WTC11 (cell line): ENCODE measurements at regions not wholly inside any gene's neighbourhood (a gene's known extent, or its start where the extent isn't known, plus 50 kb on each side); places are given as distances from the start of the nearest gene placed in this dataset.

ENCODE experiments used
- CREB1 ChIP-seq: sonication (generic); formaldehyde crosslinking; IDR thresholded peaks from 2 replicates; pipeline ENCODE4 v1.8.0; 2023; ENCODE audit warnings: mild to moderate bottlenecking, missing genetic modification reagents
- E2F1 ChIP-seq: sonication (generic); formaldehyde crosslinking; IDR thresholded peaks from 2 replicates; pipeline ENCODE4 v1.8.0; 2022; ENCODE audit warnings: mild to moderate bottlenecking, missing genetic modification reagents
- E2F5 ChIP-seq: sonication (generic); formaldehyde crosslinking; IDR thresholded peaks from 2 replicates; pipeline ENCODE4 v1.8.1; 2022; ENCODE audit warnings: mild to moderate bottlenecking, moderate library complexity, missing genetic modification reagents
- EMX1 ChIP-seq: fragments of 250-450 bp; sonication (Bioruptor Pico); IDR thresholded peaks from 2 replicates; pipeline ENCODE4 v1.8.0; 2021; ENCODE audit warnings: mild to moderate bottlenecking
- ESRRA ChIP-seq: sonication (generic); formaldehyde crosslinking; IDR thresholded peaks from 2 replicates; pipeline ENCODE4 v1.8.1; 2022; ENCODE audit warnings: mild to moderate bottlenecking, missing genetic modification reagents, borderline replicate concordance
- FOXP4 ChIP-seq: sonication (generic); formaldehyde crosslinking; IDR thresholded peaks from 2 replicates; pipeline ENCODE4 v1.8.0; 2022; ENCODE audit warnings: mild to moderate bottlenecking, missing genetic modification reagents
- JUN ChIP-seq: sonication (generic); formaldehyde crosslinking; IDR thresholded peaks from 2 replicates; pipeline ENCODE4 v1.8.0; 2023; ENCODE audit warnings: mild to moderate bottlenecking, missing genetic modification reagents
- MAX ChIP-seq: sonication (generic); formaldehyde crosslinking; IDR thresholded peaks from 2 replicates; pipeline ENCODE4 v1.8.0; 2022; ENCODE audit warnings: mild to moderate bottlenecking, missing genetic modification reagents
- USF2 ChIP-seq: sonication (generic); formaldehyde crosslinking; IDR thresholded peaks from 2 replicates; pipeline ENCODE4 v1.8.1; 2023; ENCODE audit warnings: mild to moderate bottlenecking, missing genetic modification reagents, moderate library complexity
- ZNF423 ChIP-seq: fragments of 250-450 bp; sonication (Bioruptor Pico); IDR thresholded peaks from 2 replicates; pipeline ENCODE4 v2.1.2; 2022; ENCODE audit warnings: mild to moderate bottlenecking, moderate library complexity
- TF ChIP-seq, protein P1 (sequence below): fragments of 200-600 bp; IDR thresholded peaks from 2 replicates; pipeline ENCODE4 v1.8.0; 2022; ENCODE audit warnings: antibody characterized with exemption
- TF ChIP-seq, protein P2 (sequence below): sonication (generic); formaldehyde crosslinking; IDR thresholded peaks from 2 replicates; pipeline ENCODE4 v1.8.1; 2023; ENCODE audit warnings: mild to moderate bottlenecking, missing genetic modification reagents

- TF ChIP-seq, protein P1, sequence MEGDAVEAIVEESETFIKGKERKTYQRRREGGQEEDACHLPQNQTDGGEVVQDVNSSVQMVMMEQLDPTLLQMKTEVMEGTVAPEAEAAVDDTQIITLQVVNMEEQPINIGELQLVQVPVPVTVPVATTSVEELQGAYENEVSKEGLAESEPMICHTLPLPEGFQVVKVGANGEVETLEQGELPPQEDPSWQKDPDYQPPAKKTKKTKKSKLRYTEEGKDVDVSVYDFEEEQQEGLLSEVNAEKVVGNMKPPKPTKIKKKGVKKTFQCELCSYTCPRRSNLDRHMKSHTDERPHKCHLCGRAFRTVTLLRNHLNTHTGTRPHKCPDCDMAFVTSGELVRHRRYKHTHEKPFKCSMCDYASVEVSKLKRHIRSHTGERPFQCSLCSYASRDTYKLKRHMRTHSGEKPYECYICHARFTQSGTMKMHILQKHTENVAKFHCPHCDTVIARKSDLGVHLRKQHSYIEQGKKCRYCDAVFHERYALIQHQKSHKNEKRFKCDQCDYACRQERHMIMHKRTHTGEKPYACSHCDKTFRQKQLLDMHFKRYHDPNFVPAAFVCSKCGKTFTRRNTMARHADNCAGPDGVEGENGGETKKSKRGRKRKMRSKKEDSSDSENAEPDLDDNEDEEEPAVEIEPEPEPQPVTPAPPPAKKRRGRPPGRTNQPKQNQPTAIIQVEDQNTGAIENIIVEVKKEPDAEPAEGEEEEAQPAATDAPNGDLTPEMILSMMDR: no peak
- no peak for TF ChIP-seq ZNF423 (CRISPR knock-in tag)
- TF ChIP-seq USF2 (CRISPR knock-in tag): no peak
- TF ChIP-seq MAX (CRISPR knock-in tag): no peak
- TF ChIP-seq, protein P2, sequence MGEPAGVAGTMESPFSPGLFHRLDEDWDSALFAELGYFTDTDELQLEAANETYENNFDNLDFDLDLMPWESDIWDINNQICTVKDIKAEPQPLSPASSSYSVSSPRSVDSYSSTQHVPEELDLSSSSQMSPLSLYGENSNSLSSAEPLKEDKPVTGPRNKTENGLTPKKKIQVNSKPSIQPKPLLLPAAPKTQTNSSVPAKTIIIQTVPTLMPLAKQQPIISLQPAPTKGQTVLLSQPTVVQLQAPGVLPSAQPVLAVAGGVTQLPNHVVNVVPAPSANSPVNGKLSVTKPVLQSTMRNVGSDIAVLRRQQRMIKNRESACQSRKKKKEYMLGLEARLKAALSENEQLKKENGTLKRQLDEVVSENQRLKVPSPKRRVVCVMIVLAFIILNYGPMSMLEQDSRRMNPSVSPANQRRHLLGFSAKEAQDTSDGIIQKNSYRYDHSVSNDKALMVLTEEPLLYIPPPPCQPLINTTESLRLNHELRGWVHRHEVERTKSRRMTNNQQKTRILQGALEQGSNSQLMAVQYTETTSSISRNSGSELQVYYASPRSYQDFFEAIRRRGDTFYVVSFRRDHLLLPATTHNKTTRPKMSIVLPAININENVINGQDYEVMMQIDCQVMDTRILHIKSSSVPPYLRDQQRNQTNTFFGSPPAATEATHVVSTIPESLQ (CRISPR knock-in tag): no peak
- TF ChIP-seq ESRRA (CRISPR knock-in tag): no peak
- TF ChIP-seq JUN: no peak
- no peak for TF ChIP-seq EMX1 (CRISPR knock-in tag)
- TF ChIP-seq E2F1 (CRISPR knock-in tag): no peak
- no peak for TF ChIP-seq E2F5 (CRISPR knock-in tag)
- TF ChIP-seq FOXP4 (CRISPR knock-in tag): no peak
- TF ChIP-seq CREB1 (CRISPR knock-in tag): no peak
These were observed 110.1 kb upstream of the DPYD start for GRCh38 chr1:98030976-98031375.
